ENCODE measurements at regions not wholly inside any gene's neighbourhood (a gene's known extent, or its start where the extent isn't known, plus 50 kb on each side); places are given as distances from the start of the nearest gene placed in this dataset.

DNA sequence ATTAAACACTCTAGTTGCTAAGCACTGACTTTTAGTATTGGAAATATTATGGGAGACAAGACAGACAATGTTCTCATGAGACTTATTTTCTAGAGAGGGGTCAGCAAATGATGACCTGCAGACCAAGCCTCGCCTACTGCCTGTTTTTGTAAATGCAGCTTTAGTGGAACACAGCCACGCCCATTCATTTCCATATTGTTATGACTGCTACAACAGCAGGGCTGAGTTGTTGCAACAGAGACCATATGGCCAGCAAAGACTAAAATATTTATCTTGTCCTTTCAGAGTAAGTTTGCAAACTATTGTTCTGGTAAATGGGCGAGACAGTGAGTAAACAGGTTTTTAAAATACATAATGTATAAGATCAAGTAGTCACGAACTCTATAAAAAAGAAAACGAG lies 570.2 kb downstream of the NTRK3 start (continued):
- TF ChIP-seq ZNF567 (CRISPR knock-in tag; IDR thresholded peaks at IDR 0.05; ENCODE audit: borderline replicate concordance) (no peak), ZNF143 (CRISPR knock-in tag; IDR thresholded peaks at IDR 0.05) (no peak), SRY (CRISPR knock-in tag; IDR thresholded peaks at IDR 0.05) (no peak), ZNF34 (CRISPR knock-in tag; IDR thresholded peaks at IDR 0.05; ENCODE audit: borderline replicate concordance) (no peak), SNRNP70 (IDR thresholded peaks at IDR 0.05; ENCODE audit: low read depth, low read length) (no peak), NFKB2 (CRISPR knock-in tag; IDR thresholded peaks at IDR 0.05; ENCODE audit: borderline replicate concordance) (no peak), ZEB1 (IDR thresholded peaks at IDR 0.05; ENCODE audit: insufficient replicate concordance, low read depth) (no peak)
- TF ChIP-seq, protein P1, sequence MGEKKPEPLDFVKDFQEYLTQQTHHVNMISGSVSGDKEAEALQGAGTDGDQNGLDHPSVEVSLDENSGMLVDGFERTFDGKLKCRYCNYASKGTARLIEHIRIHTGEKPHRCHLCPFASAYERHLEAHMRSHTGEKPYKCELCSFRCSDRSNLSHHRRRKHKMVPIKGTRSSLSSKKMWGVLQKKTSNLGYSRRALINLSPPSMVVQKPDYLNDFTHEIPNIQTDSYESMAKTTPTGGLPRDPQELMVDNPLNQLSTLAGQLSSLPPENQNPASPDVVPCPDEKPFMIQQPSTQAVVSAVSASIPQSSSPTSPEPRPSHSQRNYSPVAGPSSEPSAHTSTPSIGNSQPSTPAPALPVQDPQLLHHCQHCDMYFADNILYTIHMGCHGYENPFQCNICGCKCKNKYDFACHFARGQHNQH (CRISPR knock-in tag; IDR thresholded peaks at IDR 0.05): no peak

DNA sequence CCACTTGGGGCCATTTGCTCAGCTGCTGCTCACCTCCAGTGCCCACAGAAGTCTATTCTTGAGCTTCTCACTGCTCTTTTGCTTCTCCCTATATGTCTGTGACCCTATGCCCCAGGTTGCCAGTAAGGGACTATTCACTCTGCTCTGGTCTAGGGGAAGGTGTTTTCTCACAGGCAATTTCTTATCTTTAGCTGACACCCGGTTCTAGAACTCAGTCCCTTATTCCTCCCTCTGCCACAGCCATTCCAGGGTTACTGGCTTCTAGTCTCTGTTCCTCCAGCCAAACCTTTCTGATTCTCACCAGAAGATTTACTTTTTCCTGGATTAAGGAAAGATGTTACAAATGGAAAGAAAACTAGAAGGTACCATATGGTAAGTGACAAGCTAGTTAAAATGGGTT lies 574.0 kb downstream of the NTRK3 start:
- in situ Hi-C loops (cut with HindIII; ENCODE audit: extremely low pct_ligation_motif_present, low pct_unique_long_range_greater_than_20kb) (no loop called here), intact Hi-C loops (cut with micrococcal nuclease; ENCODE audit: unreplicated experiment) (no loop called here)
- CTCF ChIA-PET (ENCODE audit: low intra/inter-chr PET ratio, low total read pairs): no interaction called here
- no TSS peak for BruUV-seq (replicated peaks)
- POLR2A ChIA-PET: no interaction called here
- WGBS (ENCODE audit: low lambda C conversion rate): 0% methylated on average over 1 of the region's 1 CpG
- Histone ChIP-seq H3K4me1 (ENCODE audit: insufficient read depth, low read length) (no peaks in the 10 kb centered on the region), H3K9me3 (ENCODE audit: low read length) (peaks cover 98% of the 10 kb centered on the region), H3K9ac (ENCODE audit: insufficient read depth, low read depth, low read length) (no peak overlapping the region), H3K36me3 (replicated peaks in 1 of 2; ENCODE audit: control insufficient read depth in 1 of 2, insufficient read depth in 2 of 2, low read length in 2 of 2) (no peaks in the 10 kb centered on the region), H2AFZ (ENCODE audit: low read length) (no peak overlapping the region), H3K4me3 (replicated peaks in 1 of 3; ENCODE audit: insufficient read depth in 1 of 3, low read depth in 2 of 3, low read length in 3 of 3) (no peak overlapping the region), H3K27me3 (ENCODE audit: control insufficient read depth in 1 of 2, insufficient read depth in 2 of 2, low read length in 2 of 2) (no peaks in the 10 kb centered on the region), H4K20me1 (ENCODE audit: insufficient read depth, low read length) (no peaks in the 10 kb centered on the region), H3K79me2 (ENCODE audit: insufficient read depth, low read length) (no peaks in the 10 kb centered on the region), H3K4me2 (ENCODE audit: low read depth, low read length) (no peak overlapping the region), H3K27ac (ENCODE audit: extremely low read length, insufficient read depth, low read length) (no peak overlapping the region)
- FAIRE-seq (no peak), DNase-seq (ENCODE audit: low spot score) (no peak), ATAC-seq (no peak)
- TF ChIP-seq GZF1 (CRISPR knock-in tag; IDR thresholded peaks at IDR 0.05) (no peak), HOXA9 (CRISPR knock-in tag; IDR thresholded peaks at IDR 0.05; ENCODE audit: borderline replicate concordance) (no peak), ZNF629 (CRISPR knock-in tag; conservative IDR thresholded peaks at IDR 0.05) (no peak), ZNF20 (CRISPR knock-in tag; IDR thresholded peaks at IDR 0.05) (no peak), RAD51 (IDR thresholded peaks at IDR 0.05; ENCODE audit: borderline replicate concordance) (no peak), ZNF678 (CRISPR knock-in tag; IDR thresholded peaks at IDR 0.05) (no peak), KAT8 (CRISPR knock-in tag; IDR thresholded peaks at IDR 0.05) (no peak), TAF15 (IDR thresholded peaks at IDR 0.05; ENCODE audit: low read depth, low read length, poor library complexity, severe bottlenecking) (no peak), ATRX (CRISPR knock-in tag; IDR thresholded peaks at IDR 0.05; ENCODE audit: borderline replicate concordance) (no peak)
- TF ChIP-seq, protein P2, sequence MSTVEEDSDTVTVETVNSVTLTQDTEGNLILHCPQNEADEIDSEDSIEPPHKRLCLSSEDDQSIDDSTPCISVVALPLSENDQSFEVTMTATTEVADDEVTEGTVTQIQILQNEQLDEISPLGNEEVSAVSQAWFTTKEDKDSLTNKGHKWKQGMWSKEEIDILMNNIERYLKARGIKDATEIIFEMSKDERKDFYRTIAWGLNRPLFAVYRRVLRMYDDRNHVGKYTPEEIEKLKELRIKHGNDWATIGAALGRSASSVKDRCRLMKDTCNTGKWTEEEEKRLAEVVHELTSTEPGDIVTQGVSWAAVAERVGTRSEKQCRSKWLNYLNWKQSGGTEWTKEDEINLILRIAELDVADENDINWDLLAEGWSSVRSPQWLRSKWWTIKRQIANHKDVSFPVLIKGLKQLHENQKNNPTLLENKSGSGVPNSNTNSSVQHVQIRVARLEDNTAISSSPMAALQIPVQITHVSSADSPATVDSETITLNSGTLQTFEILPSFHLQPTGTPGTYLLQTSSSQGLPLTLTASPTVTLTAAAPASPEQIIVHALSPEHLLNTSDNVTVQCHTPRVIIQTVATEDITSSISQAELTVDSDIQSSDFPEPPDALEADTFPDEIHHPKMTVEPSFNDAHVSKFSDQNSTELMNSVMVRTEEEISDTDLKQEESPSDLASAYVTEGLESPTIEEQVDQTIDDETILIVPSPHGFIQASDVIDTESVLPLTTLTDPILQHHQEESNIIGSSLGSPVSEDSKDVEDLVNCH (CRISPR knock-in tag; IDR thresholded peaks at IDR 0.05): no peak
- TF ChIP-seq, protein P3, sequence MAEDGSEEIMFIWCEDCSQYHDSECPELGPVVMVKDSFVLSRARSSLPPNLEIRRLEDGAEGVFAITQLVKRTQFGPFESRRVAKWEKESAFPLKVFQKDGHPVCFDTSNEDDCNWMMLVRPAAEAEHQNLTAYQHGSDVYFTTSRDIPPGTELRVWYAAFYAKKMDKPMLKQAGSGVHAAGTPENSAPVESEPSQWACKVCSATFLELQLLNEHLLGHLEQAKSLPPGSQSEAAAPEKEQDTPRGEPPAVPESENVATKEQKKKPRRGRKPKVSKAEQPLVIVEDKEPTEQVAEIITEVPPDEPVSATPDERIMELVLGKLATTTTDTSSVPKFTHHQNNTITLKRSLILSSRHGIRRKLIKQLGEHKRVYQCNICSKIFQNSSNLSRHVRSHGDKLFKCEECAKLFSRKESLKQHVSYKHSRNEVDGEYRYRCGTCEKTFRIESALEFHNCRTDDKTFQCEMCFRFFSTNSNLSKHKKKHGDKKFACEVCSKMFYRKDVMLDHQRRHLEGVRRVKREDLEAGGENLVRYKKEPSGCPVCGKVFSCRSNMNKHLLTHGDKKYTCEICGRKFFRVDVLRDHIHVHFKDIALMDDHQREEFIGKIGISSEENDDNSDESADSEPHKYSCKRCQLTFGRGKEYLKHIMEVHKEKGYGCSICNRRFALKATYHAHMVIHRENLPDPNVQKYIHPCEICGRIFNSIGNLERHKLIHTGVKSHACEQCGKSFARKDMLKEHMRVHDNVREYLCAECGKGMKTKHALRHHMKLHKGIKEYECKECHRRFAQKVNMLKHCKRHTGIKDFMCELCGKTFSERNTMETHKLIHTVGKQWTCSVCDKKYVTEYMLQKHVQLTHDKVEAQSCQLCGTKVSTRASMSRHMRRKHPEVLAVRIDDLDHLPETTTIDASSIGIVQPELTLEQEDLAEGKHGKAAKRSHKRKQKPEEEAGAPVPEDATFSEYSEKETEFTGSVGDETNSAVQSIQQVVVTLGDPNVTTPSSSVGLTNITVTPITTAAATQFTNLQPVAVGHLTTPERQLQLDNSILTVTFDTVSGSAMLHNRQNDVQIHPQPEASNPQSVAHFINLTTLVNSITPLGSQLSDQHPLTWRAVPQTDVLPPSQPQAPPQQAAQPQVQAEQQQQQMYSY (CRISPR knock-in tag; IDR thresholded peaks at IDR 0.05): no peak

Measured in HepG2 (cell line).